GM21529 (cell line): ENCODE measurements at regions not wholly inside any gene's neighbourhood (a gene's known extent, or its start where the extent isn't known, plus 50 kb on each side); places are given as distances from the start of the nearest gene placed in this dataset.

Experiments
- ATAC-seq: cut with Tn5 transposase; IDR thresholded peaks from one replicate; pipeline ENCODE4 v1.9.1; 2021; ENCODE audit not compliant: unreplicated experiment

DNA sequence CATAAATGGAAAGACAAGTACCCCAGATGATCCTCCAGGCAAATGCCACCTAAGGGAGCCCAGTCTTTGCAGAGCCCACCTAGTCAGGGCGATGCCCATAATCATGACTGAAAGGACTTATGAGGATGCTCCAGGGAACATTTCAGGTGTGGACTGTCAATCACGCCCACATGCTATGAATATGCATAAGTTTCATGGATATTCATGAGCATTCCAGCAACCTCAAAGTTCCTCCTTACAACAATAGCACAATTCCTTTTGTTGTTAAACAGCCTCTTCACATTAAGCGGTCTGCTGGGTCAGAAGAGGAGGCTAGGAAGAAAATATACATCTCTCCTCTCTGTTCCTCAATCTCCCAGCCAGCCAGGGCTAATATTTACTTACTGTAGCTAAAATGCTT lies 161.6 kb downstream of the C5orf15 start:
- no peak for ATAC-seq

DNA sequence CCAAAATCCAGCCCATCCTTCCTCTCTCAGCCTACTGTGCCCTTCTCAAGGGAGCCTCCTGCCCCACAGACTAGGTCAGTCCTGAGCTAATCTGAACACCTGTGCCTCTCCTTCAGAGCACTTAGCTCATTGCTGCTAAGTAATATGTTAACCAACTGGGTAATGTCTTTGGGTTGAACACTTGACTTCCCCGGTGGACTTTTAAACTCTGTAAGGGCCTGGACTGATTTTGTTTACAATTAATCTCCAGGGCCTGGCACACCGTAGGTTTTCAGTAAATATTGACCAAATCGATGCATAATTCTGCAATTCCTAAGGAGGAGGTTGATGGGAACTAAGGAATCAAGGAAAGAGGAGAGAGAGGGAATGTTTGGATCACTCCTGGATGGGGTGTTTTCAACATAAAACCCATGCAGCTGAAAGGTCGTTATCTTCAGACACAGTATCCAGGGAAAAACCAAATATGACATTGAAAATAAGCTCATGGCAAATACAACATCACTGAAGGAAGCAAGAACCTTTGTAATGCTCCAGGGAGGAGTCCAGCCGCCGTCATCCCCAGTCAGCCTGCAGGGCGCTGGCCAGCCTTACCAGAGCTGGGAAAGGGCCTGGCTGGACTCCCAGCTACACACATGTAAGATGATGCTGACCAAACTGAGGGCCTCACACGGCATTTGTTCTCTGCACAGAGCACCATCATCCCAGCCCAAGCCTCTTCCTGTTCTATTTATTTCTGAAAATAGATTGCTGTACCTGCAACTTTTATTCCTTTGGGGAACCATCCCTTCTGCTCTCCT lies 166.3 kb downstream of the C5orf15 start:
- ATAC-seq = no peak

DNA sequence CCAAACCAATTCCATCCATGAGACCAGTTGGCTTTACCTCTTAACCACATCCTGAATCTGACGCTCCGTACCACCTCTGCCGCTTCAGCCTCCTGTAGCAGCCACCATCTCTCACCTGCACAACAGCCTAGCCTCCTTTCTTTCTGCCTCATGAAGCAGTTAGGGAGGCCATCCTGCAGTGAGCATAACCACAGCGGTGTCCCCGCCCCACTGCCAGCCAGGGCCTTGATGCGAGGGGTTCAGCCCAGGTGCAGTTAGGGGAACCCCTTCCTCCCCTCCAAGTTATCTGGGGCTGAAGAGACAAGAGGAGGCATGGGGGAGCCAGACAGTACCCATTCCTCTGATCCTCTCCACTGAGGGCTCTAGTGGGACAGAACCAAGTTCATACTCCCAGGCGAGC lies 167.0 kb downstream of the C5orf15 start:
- no peak for ATAC-seq

DNA sequence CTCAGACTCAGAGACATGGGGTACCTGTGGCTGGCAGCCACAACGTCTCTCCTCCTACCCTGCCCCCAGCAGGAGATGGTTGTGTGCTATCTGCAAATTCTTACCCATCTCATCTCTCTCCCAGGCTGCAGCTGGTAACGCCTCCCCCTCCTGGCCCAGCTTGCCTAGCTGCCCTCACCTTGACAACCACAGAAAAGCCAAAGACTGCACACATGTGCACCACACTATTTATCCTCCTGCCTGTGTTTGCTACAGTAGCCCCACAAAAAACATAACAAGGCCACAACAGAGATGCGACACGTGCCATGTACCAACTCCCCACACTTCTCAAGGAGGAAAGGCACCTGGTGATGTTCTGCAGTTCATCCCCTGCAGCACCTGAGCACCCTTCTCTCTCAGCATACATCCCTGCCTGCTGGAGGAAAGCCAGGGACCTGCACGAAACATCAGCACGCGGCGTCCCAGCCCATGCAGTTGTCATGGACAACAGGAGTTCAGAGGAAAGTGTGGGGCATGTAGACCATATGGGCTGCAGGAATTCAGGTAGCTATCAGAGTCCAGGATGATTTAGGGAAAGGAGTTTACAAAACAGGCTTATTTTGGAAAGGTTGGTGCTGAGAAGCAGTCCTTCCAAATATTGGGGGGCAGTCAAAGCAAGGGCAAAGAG lies 168.7 kb downstream of the C5orf15 start:
- ATAC-seq = no peak

DNA sequence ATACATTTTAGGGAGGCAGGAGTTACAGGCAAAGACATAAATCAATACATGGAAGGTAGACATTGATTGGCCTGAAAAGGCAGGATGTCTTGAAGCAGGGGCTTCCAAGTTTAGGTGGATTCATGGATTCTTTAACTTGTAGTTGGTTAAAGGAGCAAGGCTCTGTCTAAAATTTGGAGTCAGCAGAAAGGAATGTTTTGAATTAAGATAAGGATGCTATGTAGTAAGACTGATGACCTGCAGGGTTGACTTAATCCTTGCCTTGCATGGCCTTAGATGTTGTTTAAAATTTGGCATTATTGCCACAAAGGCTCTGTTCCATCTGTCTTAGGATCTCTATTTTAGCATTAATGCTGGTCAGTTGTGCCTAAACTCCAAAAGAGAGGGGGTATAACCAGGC lies 171.3 kb downstream of the C5orf15 start:
- ATAC-seq = no peak

DNA sequence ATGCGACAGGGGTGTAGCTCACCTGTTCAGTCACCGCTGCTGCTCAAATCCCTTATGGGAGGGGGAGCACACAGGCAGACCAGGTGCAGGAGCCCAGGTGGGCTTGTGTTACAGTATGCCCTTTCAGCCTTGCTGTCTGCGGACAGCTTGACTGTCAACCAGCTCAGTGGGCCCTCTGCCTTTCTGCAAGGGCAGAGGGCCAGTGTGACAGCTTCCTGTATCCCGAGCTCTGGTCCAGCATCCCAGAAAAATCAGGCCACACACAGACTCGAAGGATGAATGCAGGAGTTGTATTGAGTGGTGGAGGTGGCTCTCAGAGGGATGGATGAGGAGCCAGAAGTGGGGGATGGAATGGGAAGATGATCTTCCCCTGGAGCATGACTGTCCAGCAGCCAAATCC lies 172.2 kb downstream of the C5orf15 start:
- ATAC-seq = no peak

DNA sequence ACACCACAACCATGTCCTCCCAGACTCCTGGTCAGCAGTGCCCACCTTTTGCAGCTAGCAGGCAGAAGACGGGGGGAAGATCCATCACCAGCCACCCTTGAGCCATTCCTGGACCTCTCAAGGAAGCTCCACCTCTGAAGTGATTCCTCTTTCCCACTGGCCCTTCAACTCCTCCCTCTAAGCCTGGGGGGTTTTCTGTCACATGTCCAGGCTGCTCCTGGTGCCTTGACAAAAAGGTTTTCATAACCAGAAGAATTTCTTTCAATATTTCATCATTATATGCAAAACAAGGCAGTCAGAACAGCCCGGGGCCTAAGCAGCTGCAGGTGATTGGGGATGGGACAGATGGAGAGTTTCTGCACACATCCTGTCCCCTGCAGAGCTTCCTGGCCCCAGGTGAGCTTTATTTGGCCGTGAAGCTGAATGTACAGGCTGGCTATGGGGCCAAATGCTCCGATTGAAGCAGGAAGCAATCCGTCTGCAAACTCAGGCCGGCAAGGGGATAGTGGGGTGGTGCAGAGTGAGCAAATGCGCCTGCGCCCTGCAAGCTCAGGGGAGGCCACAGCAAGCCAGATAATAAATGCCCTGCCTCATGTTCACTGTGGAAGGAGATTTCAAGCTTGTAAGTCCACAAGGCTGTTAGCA lies 173.5 kb downstream of the C5orf15 start:
- ATAC-seq = no peak

DNA sequence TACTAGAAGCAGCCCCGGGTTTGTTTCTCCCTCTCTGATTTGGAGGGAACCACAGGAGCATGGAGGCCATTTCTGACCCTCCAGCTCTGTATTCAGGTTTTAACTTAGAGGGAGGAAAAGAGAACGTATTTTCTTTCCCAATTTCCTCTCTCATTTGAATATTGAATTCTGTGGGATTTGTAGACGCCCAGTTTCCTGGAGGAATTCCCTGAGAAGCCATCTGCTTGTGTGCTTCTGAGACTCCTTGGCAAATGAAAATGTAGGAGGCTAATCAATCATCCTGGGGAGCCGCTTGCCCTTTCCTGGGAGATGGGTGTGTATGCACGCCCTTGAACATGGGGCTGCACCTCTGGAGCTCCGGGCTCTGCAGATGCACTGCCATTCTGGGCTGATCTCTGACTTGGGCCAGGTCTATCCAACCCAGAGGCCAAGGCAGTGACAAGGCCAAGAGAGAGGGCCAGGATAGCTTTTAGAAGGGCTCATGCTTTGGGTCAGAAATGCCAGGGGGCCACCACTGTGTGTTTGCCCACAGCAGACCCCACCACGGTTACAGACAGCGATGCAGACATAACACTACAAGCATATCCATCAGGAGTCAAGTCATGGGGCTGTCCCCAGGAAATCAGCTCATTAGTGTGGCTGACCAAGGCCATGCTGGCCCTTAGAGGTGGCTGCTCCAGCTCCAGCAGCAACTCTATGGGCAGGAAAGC lies 174.5 kb downstream of the C5orf15 start:
- ATAC-seq = no peak

DNA sequence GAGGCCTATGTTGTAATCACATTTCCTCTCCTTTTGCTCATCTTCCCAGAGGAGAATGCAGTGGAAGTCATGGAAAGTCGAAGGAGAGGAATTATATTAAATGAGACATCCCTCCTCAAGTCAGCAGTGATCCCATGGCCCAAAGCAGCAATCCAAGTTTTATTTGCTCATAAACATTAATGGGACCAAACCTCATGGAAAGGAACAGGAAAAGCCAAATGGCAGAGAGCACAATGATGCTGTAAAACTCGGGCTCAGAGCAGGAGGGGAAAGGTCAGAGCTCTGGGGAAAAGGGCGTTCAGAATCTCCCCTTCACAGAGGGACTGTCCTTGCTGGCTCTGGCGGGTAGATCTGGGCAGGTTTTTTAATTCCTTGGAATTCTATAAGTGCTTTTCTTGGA lies 175.8 kb downstream of the C5orf15 start:
- no peak for ATAC-seq

DNA sequence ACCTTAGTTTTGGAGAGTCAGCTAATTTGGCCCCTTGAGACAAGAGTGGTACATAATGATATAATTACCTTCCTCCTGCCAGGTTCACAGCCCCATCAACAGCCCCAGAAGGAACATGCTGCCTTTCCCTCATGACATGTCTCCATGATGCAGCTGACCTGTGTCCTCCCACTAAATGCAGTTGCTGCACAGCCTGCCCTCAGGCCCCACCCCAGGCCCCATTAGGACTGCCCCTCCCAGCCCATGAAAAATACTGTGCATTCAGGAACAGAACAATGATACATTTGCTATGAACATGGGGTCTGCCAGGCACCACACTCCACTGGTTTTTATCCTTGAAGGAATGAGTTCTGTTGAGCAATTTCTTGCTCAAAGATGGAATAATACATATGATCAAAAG lies 176.4 kb downstream of the C5orf15 start:
- no peak for ATAC-seq

DNA sequence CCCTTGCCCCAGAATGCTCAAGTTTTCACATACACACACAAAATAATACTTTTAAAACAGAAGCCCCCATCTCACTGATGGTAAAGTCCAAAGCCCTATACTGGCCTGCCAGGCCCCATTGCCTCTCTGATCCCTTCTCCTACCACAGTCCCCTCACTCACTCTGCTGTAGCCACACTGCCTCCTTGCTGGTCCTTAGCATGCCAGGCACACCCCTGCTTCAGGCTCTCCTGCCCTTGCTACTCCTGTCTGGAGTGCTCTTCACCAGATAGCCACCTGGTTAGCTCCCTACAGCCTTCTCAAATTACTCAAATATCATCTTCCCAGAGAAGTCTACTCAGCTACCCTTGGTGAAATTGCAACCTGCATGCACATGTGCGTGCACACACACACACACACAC lies 177.5 kb downstream of the C5orf15 start:
- no peak for ATAC-seq

DNA sequence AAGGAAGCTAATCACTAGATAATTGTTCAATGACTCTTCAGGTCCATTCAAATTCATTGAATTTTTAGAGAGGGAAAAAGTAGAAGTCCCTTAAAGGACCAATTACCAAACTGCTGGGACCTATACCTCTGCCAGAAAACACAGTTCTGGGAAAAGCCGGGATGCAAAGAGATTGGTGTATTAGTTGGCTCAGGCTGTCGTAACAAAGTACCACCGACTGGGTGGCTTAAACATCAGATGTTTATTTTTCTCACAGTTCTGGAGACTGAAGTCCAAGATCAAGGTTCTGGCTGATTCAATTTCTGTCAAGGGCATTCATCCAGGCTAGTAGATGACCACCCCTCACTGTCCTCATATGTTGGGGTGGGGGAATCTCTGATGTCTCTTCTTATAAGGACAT lies 177.1 kb upstream of the FSTL4 start:
- no peak for ATAC-seq

DNA sequence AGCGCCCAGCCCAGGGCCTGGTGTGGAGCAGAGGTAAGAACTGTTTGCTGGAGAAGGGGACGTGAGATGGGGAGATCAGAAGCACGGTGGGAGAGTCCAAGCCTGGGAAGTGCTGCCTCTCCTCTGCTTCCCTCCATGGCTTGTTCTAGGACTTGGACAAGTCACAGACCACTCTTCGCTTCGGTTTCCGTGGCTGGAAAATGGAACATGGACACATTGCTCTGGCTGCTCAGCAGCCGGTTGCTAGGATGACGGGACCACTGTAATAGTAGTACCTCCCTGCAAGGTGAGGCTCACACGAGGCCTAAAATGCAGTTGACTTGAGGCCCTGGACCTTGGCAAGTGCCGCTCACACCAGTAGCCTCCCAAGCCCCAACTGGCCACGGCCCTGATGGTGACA lies 175.8 kb upstream of the FSTL4 start:
- no peak for ATAC-seq

DNA sequence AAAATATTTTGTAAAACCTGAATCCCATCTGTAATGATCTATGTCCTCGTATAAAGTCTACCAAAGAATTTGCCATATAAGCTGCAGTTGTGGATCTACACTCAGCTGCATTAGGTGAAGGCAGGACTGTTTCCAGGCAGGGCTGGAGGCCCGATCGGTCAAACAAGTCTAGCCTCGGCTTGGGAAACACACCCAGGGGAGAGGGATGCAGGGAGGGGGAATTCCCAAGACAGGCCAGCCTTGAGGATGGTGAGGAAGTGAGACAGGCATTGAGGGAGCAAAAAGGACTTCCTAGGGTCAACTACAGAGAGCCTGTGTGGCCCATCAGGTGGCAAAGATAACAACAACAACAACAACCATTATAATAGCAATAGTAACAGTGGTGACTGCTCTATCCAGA lies 174.1 kb upstream of the FSTL4 start:
- no peak for ATAC-seq

DNA sequence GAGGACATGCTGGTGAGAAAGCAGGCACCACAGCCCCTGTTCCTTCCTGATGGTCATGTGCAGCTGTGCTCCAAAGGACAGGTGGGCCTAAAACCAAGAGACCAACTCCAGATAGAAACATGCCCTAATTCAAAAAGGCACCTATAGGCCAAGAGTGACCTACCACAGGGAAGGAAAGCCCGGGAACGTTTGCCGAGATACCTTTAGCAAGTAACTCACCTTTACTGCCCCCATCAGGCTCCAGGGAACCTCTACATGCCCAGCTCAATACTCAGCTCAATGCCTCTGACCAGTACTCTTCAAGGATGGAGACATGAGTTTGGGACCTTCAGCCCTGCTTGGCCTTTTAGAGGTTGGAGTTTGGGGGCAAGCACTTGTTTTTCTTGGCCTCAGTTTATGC lies 172.8 kb upstream of the FSTL4 start:
- no peak for ATAC-seq

DNA sequence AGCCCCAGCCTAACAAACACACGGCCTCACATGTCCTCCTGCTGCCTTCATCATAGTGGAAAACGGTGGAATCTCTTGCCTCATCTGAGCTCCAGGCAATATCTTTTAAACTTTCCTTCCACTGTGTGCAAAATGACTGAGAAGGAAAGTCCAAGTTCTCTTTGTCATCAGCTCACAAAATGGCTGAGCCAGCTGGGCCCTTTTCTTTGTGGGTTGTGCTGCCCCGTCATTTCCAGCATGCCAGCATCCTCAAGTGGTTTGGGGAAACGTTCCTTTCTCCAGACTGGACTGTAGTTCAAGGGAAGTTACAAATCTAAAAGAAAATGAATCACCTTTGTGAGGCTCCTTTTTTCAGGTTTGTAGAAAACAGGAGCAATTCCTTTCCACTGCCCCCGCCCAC lies 171.1 kb upstream of the FSTL4 start:
- ATAC-seq = no peak

DNA sequence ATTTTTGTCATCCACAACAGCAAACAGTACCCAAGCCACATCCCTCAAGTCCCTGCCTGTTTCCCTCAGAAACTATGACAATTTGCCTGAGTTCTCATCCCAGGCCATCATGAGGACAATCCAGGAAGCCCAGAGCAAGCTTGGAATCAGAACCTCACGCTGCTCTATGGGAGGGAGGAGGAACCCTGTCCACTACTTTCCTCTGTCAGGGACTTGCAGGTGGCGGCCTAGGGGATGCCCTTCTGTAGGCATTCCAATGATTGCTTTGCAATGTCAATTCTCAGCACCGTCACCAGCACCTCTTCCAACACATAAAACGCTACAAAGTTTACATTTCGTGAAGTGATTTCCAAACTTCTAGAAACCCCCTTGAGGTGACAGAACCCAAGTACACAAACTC lies 170.4 kb upstream of the FSTL4 start:
- ATAC-seq = no peak

DNA sequence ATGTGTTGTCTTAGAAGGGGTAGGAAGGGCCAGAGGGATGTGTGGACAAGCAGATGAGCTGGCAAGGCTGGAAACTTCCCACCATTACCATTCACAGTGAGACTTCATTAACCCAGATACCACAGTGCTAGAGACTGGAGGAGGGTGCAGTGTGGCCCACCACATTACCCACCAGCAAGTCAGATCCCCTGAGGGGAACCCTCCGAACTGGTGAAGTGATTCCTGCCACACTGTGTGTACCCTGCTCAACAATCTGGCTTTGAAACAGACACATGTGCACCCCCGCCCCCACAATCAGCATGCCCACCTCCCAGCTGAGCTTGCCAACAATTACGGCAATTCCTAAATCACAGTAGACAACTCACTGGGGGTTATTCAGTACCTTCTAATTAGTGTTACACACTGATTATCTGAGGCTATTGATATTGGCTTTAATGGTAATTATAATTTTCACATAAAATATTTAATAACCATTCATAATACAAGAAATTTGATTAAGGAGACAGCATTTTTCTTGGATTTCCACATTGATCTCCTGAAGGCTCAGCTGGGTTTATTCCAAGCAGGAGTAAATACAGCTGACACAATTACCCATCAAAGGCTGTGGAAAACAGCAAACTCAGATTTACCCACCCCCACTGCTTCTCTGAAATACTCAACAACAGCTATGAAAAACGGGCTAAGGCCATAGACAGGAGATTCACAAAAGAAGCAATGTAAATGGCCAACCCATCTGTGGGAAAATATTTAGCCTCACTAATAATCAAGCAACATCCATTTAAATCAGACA lies 169.3 kb upstream of the FSTL4 start:
- no peak for ATAC-seq

DNA sequence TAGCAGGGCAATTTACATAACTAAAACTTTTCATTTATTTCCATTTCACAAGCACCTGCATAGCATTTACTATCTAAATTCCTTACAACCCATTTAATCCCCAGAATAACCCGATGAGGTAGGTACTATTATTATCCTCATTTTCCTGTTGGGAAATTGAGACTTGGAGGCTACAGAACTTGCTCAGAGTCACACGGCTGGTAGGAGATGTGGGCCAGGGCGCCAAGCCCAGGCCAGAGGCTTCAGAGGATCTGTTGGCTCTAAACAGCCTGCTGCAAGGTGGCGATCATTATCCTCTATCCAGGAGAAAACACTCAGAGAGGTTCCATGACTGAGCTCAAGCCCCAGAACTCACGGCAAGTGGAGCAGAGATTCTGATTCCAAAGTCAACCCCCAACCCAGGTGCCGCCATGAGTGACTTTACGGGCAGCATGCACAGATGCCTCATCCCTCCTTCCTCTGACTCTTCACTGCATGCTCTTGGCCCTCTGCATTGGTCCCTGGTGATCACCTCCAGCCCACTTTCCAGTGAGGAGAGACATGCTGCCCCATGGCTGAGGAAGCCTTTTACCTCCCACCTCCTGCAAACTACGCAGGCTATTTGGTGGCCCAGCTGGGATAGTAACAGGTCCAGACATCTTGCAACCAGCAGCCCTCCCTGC lies 168.4 kb upstream of the FSTL4 start:
- ATAC-seq = no peak

DNA sequence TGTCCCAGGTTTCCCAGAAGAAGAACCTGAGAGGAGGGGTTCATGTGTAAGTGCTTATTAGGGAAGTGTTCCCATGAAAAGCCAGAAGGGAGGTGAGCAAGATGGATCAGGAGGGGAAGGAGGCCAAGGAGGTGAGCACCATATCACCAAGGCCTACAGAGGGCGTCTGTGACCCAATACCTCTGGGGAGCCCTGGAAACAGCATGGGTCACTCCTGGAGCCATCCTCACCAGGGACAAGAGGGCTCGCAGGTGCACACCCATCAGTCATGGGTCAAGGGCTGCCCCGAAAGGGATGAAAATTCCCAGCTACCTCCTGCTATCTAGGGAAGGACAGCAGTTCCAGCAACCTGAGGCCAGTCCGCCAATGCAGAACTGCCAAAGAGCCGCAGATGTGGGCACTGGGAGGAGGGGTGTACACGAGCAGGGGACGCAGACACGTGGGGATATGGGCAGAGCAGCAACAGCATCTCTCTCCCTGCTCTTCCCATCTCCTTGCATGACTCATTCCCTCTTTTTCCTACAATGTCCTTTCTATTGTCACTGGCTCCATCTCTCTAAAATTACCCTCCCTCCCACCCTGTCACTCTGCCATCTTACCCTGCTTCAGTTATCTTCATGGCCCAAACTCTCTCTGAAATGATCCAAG lies 167.6 kb upstream of the FSTL4 start:
- no peak for ATAC-seq
